ENCODE measurements at regions not wholly inside any gene's neighbourhood (a gene's known extent, or its start where the extent isn't known, plus 50 kb on each side); places are given as distances from the start of the nearest gene placed in this dataset.

DNA sequence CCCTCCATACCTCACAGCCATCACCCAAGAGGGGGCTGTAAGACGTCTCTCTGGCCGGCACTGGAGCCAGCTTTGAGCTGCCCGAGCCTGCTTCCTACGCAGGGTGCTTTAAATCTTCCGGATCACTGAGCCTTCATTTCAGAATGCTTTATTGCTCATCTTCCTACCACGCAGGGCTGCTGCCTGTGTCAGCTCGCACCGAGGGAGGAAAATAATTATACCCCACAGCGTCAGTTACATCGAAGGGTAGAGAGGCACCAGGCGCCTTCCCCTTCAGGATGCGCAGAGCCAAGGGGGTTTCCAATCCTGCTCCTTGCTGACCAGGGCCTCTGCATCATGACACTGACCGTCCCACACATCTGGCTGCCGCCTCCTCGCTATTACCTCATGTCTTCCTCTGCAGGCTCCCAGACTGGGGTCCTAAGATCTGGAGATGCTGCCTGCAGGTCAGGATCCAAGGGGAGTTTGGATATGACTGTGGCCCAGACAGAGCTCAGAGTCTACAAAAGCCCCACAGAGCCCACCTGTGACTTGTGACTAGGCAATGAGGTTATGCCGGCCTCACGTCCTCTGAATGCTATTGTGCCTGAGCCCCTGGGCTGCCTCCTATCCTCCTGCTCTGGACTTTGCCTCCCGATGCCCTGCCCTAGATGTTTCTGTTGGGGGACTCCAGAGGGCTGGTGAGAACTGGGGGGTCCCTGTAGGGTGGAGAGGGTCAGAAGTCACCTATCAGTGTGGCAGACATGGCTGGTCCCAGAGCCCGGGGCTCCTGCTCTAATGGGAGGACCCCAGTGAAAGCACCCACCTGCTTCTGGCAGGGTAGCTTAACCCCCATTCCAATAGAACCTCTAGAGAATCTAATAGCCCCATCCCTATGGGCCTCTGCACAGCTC, 220.3 kb upstream of the RTL1 start:
- DNase-seq = no peak

GRCh38 chr14:101124815-101125214, 221.3 kb upstream of the RTL1 start:
- no peak for DNase-seq

DNA sequence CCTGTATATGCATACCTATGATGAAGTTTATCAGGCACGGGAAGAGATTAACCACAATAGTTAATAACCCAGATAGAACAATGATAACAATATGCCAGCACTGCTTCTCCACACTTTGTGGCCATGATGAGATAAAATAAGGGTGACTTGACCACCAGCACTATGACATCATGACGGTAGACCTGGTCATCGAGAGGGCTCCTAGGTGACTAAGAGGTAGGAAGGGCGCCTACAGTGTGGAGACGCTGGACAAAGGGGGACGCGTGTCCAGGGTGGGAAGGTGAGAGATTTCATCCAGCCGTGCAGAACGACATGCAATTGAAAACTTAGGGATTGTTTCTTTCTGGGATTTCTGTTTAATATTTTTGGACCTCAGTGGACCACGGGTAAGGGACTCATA, 221.8 kb upstream of the RTL1 start:
- DNase-seq = no peak

- DNase-seq = no peak
Observed at GRCh38 chr14:101125719-101126651, 222.5 kb upstream of the RTL1 start.

- no peak for DNase-seq
Observed at GRCh38 chr14:101126731-101127130, 223.2 kb upstream of the RTL1 start.

DNA sequence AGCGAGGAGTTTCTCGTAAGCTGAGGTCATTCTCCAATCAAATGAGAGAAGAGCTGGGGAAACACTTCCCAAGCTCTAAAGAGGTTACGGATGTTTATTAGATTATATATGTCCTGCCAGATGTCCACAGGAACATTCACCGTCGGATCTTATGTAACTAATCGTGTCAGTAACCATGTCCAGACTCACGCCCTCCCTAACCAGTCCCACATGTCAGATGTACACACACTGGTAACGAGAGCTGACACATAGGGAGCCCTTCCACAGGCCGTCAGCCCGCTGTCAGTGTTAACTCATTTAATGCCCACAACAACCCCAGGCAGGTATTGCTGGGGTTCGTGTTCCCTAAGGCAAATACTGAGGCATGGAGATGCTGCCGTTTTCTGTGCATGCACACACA, 223.7 kb upstream of the RTL1 start:
- DNase-seq = no peak

DNA sequence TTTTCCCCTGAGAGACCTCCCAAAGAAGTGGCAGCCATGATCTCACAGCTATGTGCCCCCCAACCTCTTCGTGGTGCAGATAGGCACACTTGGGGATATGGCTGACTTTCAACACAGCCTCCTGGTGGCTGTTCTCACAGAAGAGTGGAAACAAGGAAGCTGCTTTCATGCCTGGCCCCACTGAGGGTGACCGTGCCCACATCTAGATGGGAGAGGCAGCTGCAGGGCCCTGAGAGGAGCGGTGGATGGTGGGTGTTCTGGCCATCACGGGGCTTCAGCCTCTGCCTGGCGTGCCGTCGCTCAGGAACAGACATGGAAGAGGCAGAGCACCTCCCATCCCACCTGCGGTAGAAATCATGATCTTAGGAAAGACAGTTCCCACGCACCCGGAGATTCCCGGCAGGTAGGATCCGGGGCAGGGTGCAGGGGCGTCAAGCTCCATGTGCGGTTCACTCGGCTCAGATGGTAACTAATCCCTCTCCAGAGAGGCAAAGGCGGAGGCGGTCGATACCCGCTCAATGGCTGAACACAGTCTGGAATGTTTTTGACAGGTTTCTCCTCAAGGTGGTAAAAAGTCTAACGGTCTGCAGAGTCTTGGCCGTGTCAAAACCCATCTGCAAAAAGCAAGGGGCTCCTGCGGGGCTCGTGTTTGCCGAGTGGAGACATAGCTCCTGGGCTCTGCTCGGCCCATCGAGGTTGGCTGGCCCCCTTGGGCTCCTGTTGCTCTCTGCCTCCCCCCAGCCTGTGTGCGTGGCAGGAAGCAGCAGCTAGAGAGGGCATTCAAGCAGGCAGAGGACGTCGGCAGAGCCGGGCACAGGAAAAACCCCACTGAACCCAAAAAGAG, 225.2 kb upstream of the RTL1 start:
- no peak for DNase-seq

GRCh38 chr14:101129521-101130167, 226.1 kb upstream of the RTL1 start:
- no peak for DNase-seq

DNA sequence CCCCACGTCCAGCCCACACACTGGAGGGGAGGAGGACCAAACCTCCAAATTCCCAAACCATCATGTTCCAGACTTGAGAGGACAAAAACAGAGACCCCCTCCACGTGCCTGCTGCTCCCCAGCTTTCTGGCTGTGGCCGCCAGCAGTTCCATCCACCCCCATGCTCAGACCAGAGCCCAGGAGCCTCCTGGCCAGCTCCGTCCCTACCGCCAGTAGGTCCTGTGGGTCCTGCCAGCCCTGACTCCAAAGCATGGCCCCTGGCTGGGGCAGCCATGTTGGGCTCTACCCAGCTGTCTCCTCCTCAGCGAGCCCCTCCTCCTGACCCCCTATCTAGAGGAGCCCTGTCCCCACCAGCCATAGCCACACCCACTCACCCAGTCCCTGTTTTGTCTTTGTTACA, 227.3 kb upstream of the RTL1 start:
- DNase-seq = no peak

- no peak for DNase-seq
Observed at GRCh38 chr14:101131451-101131916, 228.0 kb upstream of the RTL1 start.

GRCh38 chr14:101132051-101132571, 228.6 kb upstream of the RTL1 start:
- DNase-seq = no peak

GRCh38 chr14:101132588-101132987, 229.1 kb upstream of the RTL1 start:
- DNase-seq = no peak

DNA sequence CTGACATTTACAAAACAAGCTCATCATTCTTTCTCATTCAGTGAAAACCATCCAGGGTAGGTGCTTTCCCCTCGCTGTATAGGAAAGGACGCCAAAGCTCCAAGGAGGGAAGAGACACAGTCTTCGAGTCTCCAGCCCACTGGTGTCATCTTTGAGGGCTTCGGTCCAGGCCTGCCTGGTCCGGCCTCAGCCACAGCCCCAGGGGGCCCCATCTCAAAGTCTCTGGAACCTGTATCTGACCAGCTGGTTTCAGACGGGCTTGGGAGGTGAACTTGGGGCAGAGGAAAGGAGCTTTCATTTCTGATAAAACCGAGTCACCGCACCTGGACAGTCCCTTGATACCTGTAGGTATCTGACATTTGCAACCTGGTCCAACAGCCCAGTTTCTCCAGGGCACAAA, 229.5 kb upstream of the RTL1 start:
- DNase-seq = no peak

DNA sequence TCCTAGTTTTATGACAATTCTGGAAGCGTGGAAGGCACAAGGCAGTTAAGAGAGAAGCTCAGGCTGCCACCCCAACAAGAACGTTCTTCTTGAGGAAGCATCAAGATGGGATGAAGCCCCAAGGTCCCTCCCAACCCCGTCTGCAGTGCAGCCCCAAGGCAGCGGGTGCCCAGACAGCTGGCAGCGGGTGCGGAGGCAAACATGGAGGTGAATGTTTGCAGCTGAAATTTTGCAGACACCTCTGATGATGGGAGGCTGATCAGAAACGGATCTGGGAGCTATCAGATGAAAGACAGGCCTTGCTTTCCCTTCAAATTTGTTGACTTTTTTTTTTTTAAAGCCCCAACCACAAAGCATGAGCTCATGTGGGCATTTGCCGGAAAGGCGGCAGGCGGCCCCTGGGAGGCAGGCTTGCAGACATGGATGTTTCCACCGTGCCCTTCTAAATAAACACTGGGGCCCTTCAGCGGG, 230.7 kb upstream of the RTL1 start:
- no peak for DNase-seq

DNA sequence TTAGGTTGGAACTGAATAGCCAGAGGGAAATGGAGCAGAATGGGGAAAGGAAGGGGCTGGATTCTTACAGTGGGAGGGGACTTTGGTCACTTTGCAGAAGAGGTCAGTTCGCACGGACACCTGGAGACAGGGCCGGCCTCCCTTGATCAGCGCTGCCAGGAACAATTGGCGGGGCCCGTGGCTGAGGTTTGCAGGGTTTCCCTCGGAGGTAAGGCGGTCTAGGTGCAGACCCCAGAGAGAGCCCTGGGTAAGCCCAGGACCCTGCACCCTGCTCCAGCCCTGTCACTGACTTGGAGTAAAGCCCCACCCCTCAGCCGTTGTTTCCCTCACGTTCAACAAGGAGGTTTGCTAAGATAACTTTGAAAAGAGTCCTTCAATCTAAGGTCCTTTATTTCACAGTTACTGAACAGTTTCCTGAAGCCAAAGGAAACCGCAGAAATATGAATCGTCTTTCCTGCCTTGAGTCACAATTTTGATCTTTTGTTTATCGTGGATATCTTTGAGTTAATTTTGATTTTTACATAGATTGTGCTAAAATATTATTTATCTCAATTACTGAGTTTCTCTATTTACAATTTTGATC, 231.4 kb upstream of the RTL1 start:
- DNase-seq = no peak

DNA sequence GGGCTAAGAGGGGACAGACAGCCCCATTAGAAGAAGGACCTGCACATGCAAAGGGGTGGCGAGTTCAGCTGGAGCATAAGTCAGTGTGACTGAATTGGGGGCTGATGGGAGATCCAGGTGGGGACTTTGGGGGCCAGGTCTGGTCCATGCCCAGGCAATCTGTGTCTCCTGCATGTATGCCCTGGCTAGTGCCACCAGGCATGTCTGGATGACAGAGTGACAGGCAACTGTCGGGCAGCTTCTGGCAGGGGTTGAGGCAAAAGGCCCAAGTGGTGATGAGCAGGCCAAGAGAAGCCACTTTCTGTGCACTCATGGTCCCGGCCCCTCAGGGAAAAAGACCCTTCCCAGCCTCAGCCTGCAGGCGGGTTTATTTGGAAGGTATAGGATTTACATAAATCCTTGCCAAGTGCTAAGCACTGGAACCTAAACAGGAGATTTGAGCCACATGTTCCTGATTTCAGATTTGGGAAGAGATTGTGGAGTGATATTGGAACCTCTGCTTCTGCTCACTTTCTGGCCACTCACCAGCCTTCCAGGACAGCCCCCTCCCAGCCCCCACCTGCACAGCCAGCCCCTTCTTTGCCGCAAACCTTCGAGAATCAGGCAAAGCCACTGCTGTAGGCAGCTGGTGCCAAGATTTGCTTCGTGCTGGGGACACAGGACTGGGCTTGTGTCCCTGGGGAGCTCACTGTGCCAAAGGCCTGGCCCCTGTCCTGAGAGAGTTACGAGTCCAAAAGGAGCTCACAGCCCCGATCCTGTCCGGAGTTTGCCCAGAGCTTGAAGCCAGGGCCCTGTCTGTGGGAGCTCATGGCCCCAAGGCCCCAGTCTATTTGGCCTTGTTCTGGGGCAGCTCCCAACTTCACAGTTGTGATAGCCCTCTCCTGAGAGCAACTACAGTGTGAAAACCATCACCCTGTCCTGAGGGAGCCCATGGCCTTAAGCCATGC, 232.5 kb upstream of the RTL1 start:
- no peak for DNase-seq

DNA sequence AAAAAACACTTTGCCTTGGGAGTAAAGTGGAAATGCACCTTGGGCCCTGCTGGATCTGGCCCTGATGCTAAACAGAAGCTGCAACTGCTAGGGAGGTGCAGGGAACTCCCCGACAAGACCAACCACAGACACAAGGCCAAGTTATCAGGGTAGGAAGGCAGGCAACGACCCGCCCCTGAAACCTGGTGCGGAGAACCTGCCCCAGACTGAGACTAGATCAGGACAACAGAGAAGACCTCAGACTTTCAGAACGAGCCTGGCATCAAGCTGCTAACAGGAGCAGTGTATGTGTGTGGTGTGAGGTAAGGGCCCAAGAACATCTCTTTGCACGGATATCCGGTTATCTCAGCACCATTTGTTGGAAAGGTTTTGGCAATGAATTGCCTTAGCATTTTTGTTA, 233.7 kb upstream of the RTL1 start:
- no peak for DNase-seq

DNA sequence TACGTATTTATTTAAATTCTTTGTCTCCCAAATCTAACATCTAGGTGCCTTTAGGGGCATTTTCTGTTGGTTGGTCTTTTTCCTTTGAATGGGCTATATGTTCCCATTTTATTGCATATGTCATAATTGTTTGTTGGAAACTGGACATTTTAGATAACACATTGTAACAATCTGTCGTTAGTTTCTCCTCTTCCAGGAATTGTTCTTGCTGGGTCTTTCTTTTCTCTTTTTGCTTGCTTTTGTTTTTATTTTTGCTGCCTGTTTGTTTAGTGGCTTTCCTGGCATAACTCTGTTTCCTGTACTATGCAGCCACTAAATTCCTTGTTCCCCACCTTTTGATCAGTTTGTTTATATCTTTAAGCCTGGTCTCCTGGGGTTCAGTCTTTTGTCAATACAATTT, 244.3 kb upstream of the RTL1 start:
- no peak for DNase-seq

GRCh38 chr14:101150039-101150610, 246.6 kb upstream of the RTL1 start:
- DNase-seq = no peak
